Ovary (tissue), 3 donors: ENCODE measurements at regions not wholly inside any gene's neighbourhood (a gene's known extent, or its start where the extent isn't known, plus 50 kb on each side); places are given as distances from the start of the nearest gene placed in this dataset.

ENCODE experiments used
- CTCF ChIP-seq, 3 donors: fragments of 450-650 bp in 2 of 3; fragments of 200-600 bp in 1 of 3; IDR thresholded peaks; one replicate each; pipeline versions ENCODE4 v1.5.1 to v1.8.0; 2016 to 2022; ENCODE audit warnings: antibody characterized with exemption in 3 of 3, mild to moderate bottlenecking in 1 of 3
- POLR2A ChIP-seq: fragments of 450-650 bp; IDR thresholded peaks from one replicate; pipeline ENCODE4 v1.6.1; 2017; ENCODE audit warnings: antibody characterized with exemption, mild to moderate bottlenecking, moderate library complexity
- donor health status: DM: no; HTN: no; CAD: no.

GRCh38 chr15:98077186-98077585 is 116.7 kb downstream of the ARRDC4 start:
- TF ChIP-seq CTCF (IDR thresholded peaks at IDR 0.05): no peak
- TF ChIP-seq POLR2A: no peak
